ENCODE measurements at regions not wholly inside any gene's neighbourhood (a gene's known extent, or its start where the extent isn't known, plus 50 kb on each side); places are given as distances from the start of the nearest gene placed in this dataset.

- Histone ChIP-seq H3K36me3 (no peaks in the 10 kb centered on the region), H3K27ac (no peak overlapping the region), H3K4me3 (no peak overlapping the region), H3K9me3 (no peaks in the 10 kb centered on the region), H3K4me1 (no peaks in the 10 kb centered on the region), H3K27me3 (no peaks in the 10 kb centered on the region)
- TF ChIP-seq POLR2A (IDR thresholded peaks at IDR 0.05) (no peak), CTCF (IDR thresholded peaks at IDR 0.05 in 4 of 5, conservative IDR thresholded peaks at IDR 0.05 in 1 of 5) (no peak)
- intact Hi-C loops (cut with DNase I; ENCODE audit: low total_unique reads): no loop called here
- DNase-seq: no peak
- no peak for ATAC-seq
- in situ Hi-C loops (cut with MboI; ENCODE audit: low sequenced_read_pairs in 4 of 4): no loop called here
Measured at GRCh38 chr3:40841570-40842109, 316.9 kb downstream of the ZNF621 start.

- DNase-seq: no peak
- Histone ChIP-seq H3K27ac (no peak overlapping the region), H3K4me1 (no peaks in the 10 kb centered on the region), H3K4me3 (no peak overlapping the region), H3K27me3 (no peaks in the 10 kb centered on the region), H3K36me3 (no peaks in the 10 kb centered on the region), H3K9me3 (no peaks in the 10 kb centered on the region)
- TF ChIP-seq POLR2A (IDR thresholded peaks at IDR 0.05): no peak
- no peak for TF ChIP-seq CTCF (IDR thresholded peaks at IDR 0.05 in 4 of 5, conservative IDR thresholded peaks at IDR 0.05 in 1 of 5)
- intact Hi-C loops (cut with DNase I; ENCODE audit: low total_unique reads) (no loop called here), in situ Hi-C loops (cut with MboI; ENCODE audit: low sequenced_read_pairs in 4 of 4) (no loop called here)
- ATAC-seq: no peak
Measured at GRCh38 chr3:40842714-40843113, 318.0 kb downstream of the ZNF621 start.

- Histone ChIP-seq H3K4me3 (no peak overlapping the region), H3K27ac (no peak overlapping the region), H3K36me3 (no peaks in the 10 kb centered on the region), H3K4me1 (no peaks in the 10 kb centered on the region), H3K9me3 (no peaks in the 10 kb centered on the region), H3K27me3 (no peaks in the 10 kb centered on the region)
- DNase-seq (no peak), ATAC-seq (no peak)
- in situ Hi-C loops (cut with MboI; ENCODE audit: low sequenced_read_pairs in 4 of 4): no loop called here
- intact Hi-C loops (cut with DNase I; ENCODE audit: low total_unique reads): no loop called here
- TF ChIP-seq POLR2A (IDR thresholded peaks at IDR 0.05) (no peak), CTCF (IDR thresholded peaks at IDR 0.05 in 4 of 5, conservative IDR thresholded peaks at IDR 0.05 in 1 of 5) (no peak)
Measured at GRCh38 chr3:40843208-40843624, 318.5 kb downstream of the ZNF621 start.

- H3K9me3 ChIP-seq: no peaks in the 10 kb centered on the region
- TF ChIP-seq POLR2A (IDR thresholded peaks at IDR 0.05): no peak
- no peak for TF ChIP-seq CTCF (IDR thresholded peaks at IDR 0.05 in 4 of 5, conservative IDR thresholded peaks at IDR 0.05 in 1 of 5)
- no peak for ATAC-seq
- H3K27me3 ChIP-seq: no peaks in the 10 kb centered on the region
- in situ Hi-C loops (cut with MboI; ENCODE audit: low sequenced_read_pairs in 4 of 4): no loop called here
- H3K27ac ChIP-seq: no peak overlapping the region
- H3K36me3 ChIP-seq: no peaks in the 10 kb centered on the region
- no peaks in the 10 kb centered on the region for H3K4me1 ChIP-seq
- H3K4me3 ChIP-seq: no peak overlapping the region
- DNase-seq: no peak
- intact Hi-C loops (cut with DNase I; ENCODE audit: low total_unique reads): no loop called here
Measured at GRCh38 chr3:40843851-40844548, 319.2 kb downstream of the ZNF621 start.
